Activated CD4-positive, CD25-positive, alpha-beta regulatory T cell treated with anti-CD3 and anti-CD28 coated beads, Interleukin-2, amount 50 U/mL, for 24 hours (primary cell): ENCODE measurements at regions not wholly inside any gene's neighbourhood (a gene's known extent, or its start where the extent isn't known, plus 50 kb on each side); places are given as distances from the start of the nearest gene placed in this dataset.

ENCODE experiments used
- ATAC-seq, 2 donors: fragments of 150-1000 bp; cut with Tn5 transposase; one replicate each; pipeline ENCODE4 v1.10.0; 2021; ENCODE audit warnings: mild to moderate bottlenecking in 1 of 2, moderate library complexity in 1 of 2

DNA sequence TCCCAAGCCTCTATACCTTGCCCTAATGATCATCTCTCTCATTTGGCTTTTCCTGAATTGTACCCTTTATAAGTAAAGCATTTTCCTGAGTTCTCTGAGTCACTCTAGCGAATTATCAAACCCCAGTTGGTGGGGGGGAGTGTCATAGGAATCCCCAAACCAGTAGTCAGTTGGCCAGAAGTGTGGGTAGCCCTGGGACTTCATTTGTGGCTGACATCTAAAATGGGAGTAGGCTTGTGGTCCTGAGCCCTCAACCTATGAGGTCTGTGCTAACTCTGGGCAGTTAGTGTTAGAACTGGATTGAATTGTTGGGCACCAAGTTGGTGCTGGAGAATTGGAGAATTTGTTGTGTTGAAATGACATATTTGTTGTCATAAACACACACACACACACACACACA, 91.3 kb downstream of the BBS10 start:
- no peak for ATAC-seq

DNA sequence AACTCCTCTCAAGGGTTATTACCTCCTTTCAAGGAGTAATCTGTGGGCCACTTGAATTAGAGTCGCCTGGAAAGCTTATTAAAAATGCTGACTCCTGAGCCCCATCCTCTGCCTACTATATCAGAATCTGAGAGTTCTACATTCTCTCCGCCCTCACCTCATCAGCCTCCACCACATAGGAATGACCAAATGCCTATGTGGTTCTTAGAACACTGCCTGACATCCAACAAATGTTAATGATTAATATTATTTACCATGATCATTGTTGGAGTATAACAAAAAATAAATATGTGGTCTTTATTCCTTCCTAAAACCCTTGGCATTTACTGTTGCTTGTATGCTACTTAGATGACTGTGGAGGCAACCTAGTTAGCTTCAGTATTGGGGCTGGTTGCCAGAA, 91.9 kb downstream of the BBS10 start:
- ATAC-seq, result no peak

DNA sequence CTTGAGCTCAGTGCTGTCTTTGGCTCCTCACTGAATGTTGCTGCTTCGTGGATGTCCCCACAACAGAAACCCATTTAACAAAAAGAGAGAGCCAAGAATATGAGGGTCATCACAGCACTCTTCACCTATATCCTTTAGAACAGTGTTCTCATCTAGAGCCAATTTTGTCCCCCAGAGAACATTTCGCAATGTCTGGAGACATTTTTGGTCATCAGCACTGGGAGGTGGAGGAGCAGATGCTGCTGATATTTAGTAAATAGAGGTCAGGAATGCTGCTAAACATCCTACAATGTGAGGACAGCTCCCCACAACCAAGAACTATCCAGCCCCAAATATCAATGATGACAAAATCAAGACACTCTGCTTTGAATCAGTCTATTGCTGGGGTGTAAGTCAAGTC, 92.5 kb downstream of the BBS10 start:
- ATAC-seq, result no peak

DNA sequence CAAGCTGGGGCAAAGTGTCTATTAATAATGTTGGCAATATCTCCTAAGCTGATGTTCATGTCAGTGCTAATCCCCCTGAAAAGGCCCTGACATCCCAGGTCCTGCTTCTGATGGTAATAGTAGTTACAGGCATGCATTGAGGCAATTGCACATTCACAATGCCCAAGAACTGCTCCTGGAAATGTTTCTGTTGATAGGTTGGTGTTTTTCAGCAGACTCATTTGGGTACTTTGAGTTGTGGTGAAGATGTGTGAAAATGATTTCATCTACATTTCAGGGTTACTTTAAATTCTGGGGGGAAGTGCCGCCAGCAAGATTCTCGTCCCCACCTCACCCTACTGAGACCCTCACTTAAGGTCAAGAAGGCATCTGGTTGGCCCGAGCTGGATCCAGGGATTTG, 92.9 kb downstream of the BBS10 start:
- ATAC-seq, result no peak

DNA sequence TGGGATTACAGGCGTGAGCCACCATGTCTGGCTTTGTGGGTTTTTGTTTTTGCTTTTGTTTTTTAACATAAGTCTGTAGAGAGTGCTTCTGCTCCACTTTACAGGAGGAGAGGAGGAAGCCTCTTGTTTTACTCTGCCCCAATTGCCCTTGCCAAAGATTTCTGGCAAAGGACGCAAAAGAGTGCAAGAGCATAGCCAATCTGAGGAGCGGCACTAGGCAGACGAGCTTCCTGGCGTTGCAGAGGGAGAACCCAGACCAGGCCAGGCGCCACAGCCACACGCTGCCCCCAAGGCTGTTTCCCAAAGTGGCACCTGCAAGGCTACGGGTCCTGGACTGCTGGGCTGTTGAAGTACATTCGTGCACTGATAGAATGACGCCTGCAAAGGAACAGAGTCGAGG, 96.2 kb downstream of the BBS10 start:
- ATAC-seq, result no peak

DNA sequence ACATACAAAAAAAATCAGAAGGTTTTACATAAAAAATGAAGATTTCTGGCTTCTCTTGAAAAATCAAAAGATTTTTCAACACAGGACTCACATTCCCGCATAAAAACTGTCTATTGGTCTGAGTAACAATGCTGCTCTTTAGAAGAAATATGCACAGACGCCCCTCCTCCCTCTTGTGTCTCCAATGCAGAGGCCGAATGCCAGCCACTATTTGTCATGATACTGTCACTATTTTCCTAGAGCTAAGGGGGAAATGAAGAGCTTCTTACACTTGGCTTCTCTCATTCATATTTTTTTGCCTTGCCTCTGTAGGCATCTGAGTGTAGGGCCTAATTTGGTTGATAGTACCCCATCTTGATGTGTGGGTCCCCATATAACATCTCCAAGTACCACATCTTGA, 98.0 kb downstream of the BBS10 start:
- no peak for ATAC-seq

DNA sequence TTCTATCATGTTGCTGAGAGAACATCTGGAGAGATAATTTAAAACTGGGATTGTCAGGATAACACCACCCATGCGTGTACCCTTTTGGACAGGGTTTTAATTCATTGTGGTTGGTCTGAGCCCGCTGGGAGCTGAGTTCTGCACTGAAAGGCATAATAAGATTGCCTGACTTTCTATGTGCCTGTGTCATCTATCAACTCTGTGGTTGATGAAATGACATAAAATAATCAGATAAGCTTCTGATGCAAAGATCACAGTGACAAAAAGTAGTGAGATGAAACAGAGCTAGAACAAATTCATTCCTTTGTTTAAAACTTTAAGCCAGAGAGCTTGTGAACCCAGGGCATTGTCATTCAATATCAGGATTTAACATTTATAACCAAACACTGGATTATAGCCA, 98.7 kb downstream of the BBS10 start:
- peak; percentile 24 to 53 for ATAC-seq

DNA sequence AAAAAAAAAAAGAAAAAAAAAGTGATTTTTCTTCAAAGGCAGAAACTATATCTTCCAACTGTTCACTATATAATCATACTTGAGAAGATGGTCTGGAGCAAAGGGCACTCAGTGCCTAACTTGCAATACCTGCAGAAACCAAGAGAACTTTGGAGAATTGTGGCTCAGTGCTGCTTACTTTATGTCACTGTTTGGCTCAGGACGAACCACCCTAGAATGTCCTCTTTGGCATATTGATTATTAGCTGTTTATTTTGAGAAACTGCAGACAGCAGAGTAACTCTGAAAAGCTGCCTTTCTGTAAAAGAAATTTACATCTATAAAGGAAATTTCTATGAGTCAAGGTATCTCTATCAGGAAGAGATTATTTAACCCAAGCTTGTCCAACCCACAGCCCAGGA, 100.2 kb downstream of the BBS10 start:
- ATAC-seq, result no peak

DNA sequence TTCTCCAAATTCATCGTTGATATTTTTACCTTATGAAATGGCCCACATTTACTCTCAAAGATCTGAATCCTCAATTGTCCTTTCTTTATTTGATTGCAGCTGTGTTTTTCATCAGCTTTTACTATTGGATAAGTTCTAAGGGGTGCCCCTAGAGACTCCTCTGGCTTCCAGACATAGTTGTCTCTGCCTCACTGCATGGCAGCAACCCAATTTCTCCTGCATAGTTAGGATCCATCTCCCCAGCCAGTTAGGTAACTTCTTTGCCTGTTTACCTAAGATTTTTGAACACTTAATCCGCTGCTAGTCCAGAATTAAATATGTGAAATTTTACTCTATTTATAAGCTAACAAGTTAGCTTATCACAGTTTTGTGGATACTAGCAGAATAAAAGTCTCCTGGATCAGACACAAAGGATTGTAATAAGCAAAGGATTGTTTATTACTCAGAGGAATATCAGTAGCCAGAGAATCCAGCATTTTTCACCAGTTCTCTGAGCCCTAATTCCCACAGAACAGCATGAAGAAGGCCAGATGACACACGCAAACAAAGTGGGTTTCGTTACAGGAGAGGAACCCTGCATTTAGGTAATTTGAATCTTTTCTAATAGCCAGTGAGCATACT, 101.1 kb downstream of the BBS10 start:
- no peak for ATAC-seq

DNA sequence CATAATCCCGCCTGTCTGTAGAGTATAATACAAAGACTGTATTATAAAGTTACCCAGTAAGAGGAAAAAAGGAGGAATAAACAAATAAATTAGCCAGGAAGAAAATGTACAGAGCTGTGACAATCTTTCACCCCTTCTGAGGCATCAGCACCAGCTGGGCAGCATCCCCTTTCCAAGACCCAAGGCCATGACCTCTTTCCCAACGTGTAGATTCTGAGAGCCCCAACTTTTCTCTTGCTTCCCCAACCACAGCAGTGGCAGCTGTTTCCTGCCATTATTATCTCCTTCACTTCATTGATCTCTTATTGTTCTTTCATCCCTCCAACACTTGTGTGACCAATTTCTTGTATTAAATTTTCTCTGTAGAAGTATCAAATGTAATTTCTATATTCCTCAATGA, 101.6 kb downstream of the BBS10 start:
- ATAC-seq, result no peak

DNA sequence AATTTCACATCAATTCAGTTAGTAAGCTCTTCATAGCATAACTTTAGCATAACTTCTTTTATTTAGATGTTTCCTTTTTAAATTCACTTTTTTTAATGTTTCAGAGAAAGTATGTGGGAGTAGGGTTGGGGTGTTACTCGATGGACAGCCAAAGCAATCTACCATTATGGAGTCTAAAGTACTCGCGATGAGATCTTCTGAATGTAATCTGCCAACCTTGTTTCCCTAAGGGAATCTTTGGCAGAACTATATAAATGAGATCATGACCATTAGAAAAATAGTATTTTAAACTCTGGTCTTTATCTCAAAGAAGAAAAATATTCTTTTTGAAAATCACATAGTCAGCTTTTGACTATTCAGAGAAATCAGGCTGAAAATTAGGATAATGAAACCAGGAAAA, 103.9 kb downstream of the BBS10 start:
- no peak for ATAC-seq

DNA sequence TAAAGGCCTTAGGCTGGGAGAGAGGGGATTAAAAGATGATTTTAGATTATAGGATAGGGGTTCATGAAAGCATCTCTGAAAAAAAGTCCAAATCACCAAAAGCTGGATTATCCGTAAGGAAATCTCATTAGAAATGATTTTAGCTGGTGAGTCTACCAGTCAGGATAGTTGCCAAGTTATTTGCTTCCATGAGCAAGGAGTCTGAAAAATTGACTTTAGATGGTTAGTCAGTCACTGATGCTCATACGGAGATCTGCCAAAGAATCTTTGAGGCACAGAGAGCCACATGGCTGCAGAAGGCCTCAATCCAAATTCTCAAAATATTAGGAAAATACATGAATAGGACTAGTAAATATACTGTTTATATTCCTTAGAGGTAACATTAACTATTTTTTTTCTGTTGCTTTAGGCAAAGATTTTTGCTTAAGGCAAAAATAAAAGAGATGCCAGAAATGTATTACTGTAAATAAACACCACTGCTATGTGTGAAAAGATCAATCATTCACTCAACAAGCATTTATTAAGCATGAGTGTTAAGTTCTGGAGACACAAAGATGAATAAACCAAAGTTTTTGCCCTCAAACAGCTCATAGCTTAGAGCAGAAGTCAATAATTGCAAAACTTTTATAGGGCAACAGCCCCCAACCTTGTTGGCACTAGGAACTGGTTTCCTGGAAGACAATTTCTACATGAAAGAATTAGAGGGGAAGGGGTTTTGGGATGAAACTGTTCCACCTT, 105.2 kb downstream of the BBS10 start:
- no peak for ATAC-seq

DNA sequence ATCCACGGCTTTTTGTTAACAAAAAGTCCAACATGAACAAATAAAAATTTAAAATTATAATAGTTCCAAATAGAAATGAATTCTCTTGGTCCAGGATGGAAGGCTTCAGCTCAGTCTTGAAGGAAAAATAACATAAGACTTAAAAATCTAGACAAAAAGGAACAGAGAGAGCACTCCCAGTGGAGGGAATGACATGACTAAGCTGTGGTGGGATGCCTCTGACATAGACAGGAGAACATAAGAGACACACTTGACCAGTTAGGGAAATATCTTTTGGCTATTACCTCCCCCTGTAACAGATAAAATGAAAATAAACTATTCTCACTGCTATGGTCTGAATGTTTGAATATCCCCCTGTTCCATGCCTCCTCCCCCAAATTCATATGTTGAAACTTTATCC, 106.8 kb downstream of the BBS10 start:
- no peak for ATAC-seq

DNA sequence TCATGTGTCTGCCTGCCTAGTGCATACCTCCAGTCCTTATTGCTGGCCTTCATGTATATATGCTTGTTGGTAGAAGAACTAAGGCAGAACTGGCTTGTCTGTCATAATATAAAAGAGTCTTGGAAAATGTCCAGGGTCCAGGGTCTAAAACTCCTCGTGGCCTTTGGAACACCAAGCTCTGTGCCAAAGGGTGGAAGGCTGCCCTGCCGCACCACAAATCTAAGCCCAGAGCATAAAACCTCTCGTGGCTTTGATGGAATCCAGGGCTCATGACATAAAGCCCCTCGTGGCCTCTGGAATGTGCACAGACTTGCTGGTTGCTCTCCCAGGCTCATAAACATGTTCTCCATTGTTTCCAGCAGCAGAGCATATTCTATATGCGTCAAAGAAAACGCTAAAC, 107.9 kb downstream of the BBS10 start:
- ATAC-seq, result no peak

DNA sequence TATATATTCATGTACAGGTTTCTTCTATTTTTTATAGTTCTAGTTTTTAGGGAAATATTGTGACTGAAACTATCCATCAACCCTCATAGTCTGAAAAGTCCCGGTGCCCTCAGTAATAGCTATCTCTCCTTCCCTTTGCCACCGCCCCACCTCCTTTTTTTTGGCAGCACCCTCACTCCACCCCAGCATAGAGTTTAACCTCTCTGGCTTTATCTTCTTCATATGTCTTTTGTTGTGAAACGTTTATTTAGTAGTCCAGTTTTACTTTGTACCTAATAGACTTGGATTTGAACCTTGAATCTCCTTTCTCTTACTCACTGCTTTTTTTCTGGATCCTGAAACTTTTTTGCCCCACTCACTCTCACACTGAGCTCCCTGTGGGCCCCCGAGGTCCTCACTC, 109.5 kb downstream of the BBS10 start:
- ATAC-seq, result no peak

DNA sequence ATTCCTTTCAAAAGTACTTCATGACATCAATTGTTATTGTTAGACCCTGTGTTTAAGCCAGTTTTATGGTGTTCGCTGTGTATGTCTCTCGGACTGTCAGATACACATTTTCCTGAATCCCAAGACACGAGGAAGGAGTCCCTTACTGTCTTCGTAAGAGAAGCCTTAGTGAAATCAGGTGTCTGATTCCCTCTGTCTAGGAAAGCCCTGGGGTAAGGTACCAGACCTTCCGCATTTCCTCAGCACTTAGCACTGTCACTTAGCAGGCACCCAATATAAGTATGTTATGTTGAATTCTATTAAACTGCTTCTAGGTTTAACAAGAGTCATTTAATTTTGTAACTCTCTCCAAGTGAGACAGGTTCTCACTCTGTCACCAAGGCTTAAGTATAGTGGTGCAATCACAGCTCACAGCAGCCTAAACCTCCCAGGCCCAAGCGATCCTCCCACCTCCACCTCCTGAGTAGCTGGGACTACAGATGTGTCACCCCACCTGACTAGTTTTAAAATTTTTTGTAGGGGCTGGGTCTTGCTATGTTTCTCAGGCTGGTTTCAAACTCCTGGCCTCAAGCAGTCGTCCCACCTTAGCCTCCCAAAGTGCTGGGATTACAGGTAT, 111.0 kb downstream of the BBS10 start:
- no peak for ATAC-seq

DNA sequence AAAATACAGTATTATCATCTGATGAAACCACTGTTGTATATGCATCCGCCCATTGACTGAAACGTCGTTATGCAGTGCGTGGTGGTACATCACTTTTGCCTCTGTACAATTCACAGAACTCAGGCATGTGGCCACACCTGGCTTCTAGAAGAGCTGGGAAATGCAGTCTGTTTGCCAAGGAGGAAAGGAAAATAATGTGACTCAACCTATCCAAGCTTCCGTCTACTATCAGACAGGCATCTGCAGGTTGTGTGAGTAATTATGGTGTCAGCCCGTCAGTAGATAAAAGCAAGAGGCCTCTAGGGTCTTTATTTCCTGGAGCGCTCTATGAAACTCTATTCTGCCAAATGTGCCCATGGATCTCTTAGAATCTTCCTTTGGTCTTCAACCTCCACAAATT, 111.6 kb downstream of the BBS10 start:
- no peak for ATAC-seq

DNA sequence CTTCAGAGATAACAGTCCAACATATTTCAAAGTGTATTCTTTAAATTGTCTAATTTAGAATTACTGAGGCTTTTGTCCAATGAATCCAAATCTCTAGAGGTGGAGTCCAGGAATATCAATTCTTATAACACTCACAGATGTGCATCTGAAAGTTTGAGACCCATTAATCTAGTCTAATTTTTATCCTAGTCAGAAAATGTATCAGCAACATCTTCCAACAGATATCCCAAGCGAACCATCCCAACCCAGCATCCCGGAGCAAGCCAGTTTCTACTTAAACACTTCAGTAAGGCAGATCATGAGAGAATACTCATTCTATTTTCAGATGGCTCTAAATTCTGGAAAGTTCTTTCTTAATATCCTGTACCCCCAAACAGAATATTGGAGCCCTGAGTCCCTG, 113.5 kb downstream of the BBS10 start:
- no peak for ATAC-seq

DNA sequence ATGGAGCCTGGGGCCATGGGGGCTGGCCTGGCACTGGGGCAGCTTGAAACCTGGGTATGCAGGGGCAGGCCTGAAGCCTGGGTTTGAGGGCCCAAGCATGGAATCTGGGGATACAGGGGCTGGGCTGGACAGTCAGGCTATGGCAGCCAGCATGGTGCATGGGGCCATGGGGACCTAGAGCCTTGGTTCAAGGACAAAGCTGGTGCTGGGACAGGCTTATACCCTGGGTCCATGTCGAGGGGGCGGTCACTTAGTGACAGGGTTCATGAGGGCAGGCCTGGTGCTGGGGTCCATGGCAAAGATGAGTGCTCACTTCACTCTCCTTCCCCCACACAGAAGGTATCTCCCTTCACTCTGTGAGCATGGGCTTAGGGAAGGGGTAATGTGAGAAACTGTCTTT, 116.2 kb downstream of the BBS10 start:
- no peak for ATAC-seq

DNA sequence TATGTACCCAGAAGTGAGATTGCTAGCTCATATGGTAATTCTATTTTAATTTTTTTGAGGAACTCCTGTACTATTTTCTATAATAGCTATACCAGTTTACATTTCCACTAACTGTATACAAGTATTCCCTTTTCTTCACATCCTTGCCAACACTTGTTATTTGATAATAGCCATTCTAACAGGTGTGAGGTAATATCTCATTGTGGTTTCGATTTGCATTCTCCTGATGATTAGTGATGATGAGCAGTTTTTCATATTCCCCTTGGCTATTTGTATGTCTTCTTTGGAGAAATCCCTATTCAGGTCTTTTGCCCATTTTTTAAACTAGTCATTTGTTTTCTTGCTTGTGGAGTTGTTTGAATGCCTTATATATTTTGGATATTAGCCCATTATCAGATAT, 121.3 kb downstream of the BBS10 start:
- no peak for ATAC-seq

DNA sequence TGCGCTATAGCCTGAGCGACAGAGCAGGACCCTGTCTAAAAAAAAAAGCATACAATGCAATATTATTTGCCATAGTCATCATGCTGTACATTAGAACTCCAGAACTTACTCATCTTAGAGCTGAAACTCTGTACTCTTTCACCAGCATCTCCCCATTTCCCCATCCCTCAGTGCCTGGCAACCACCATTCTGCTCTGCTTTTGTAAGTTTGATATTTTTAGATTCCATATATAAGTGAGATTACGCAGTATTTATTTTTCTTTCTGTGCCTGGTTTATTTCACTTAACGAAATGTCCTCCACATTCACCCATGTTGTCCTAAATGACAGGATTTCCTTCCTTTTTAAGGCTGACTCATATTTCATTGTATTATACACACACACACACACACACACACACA, 121.8 kb downstream of the BBS10 start:
- ATAC-seq, result no peak

DNA sequence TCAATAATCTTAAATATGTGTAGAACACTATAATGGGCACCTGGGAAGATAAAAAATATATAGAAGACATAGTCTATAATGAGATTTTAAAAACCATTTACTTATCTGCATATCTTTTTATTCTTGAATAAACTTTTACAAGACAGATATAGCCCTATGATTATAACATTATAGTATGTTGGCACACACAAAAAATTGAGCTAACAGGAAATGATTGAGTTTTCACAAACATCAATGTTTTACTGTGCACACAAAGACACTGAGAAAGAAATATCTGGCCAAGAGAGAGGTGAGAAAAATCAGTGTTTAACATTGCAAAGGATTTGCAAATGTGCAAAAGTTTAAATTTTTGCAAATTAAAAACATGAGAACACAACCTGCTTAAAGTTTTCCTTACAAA, 124.3 kb downstream of the BBS10 start:
- no peak for ATAC-seq

DNA sequence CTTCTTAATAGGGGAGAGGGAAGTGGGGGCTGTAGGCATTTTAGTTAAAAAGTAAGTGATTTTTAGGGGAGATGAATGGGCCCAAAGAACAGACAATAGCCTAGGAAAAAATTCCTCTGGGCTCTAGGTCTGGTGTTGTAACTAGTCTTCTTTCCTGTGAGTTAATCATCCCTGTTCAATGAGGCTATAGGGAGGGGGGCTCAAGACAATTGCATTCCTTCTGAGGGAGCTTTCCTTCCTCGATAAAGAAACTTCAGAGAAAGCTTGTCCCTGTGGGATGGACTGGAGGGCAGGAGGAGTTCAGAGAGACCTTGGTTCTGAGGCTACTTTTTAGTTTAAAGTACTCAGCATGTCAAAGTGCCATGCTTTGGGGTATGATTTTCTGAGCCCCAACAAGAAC, 127.2 kb downstream of the BBS10 start:
- ATAC-seq, result no peak

DNA sequence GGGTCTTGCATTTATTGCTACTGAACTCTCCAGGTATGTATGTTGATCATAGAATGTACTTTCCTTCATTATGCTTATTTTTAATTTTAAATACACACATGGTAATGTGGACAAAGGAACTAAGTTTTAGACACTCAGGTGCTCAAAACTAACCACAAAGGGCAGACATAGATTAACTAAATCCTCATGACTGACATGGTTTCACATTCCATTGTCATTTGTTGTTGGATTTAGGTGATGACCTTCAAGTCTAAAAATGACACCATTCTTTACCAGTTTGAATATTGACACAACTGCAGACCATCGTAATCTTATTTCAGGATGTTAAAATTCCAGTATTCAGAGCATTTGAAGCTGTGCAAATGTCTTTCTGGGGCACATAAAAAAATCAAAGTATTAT, 128.4 kb downstream of the BBS10 start:
- ATAC-seq, result no peak
